GM12873 (cell line): ENCODE measurements at regions not wholly inside any gene's neighbourhood (a gene's known extent, or its start where the extent isn't known, plus 50 kb on each side); places are given as distances from the start of the nearest gene placed in this dataset.

Experiments used
- TF ChIP-seq, protein P1 (sequence below): IDR thresholded peaks from 2 replicates; pipeline ENCODE4 v1.5.1; 2012; ENCODE audit warnings: low read depth, mild to moderate bottlenecking, moderate library complexity, low read length, control low read depth; ENCODE audit not compliant: insufficient read depth; ENCODE audit errors: missing control alignments

- TF ChIP-seq, protein P1, sequence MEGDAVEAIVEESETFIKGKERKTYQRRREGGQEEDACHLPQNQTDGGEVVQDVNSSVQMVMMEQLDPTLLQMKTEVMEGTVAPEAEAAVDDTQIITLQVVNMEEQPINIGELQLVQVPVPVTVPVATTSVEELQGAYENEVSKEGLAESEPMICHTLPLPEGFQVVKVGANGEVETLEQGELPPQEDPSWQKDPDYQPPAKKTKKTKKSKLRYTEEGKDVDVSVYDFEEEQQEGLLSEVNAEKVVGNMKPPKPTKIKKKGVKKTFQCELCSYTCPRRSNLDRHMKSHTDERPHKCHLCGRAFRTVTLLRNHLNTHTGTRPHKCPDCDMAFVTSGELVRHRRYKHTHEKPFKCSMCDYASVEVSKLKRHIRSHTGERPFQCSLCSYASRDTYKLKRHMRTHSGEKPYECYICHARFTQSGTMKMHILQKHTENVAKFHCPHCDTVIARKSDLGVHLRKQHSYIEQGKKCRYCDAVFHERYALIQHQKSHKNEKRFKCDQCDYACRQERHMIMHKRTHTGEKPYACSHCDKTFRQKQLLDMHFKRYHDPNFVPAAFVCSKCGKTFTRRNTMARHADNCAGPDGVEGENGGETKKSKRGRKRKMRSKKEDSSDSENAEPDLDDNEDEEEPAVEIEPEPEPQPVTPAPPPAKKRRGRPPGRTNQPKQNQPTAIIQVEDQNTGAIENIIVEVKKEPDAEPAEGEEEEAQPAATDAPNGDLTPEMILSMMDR, result no peak
Observed at GRCh38 chr2:55993685-55994084, 70.1 kb upstream of the EFEMP1 start.

DNA sequence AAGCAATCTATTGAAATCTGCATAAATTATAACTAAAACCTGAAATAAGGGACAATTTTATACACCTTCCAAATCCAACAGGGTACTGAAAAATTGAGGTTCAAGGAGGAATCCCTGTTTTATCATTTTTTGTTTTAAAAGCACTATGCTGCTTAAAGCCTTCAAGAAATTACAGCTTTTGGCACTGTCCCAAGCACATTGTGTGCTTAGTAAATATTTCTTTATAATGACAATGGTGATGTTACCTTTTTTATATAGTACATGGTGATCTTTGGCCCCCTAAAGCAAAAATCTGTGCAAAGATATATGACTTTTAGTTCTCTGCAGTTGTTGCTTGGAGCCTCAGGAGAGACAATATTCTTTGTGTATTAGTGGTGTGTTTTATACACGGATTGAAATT lies 71.6 kb upstream of the EFEMP1 start:
- TF ChIP-seq, protein P1, result no peak

- TF ChIP-seq, protein P1, result no peak
Observed at GRCh38 chr2:55995902-55996301, 72.3 kb upstream of the EFEMP1 start.

GRCh38 chr2:55999231-55999630 lies 75.6 kb upstream of the EFEMP1 start:
- TF ChIP-seq, protein P1, result no peak

GRCh38 chr2:55999790-56000189 lies 76.2 kb upstream of the EFEMP1 start:
- TF ChIP-seq, protein P1, result no peak

- TF ChIP-seq, protein P1, result no peak
Observed at GRCh38 chr2:56001947-56002346, 78.4 kb upstream of the EFEMP1 start.

DNA sequence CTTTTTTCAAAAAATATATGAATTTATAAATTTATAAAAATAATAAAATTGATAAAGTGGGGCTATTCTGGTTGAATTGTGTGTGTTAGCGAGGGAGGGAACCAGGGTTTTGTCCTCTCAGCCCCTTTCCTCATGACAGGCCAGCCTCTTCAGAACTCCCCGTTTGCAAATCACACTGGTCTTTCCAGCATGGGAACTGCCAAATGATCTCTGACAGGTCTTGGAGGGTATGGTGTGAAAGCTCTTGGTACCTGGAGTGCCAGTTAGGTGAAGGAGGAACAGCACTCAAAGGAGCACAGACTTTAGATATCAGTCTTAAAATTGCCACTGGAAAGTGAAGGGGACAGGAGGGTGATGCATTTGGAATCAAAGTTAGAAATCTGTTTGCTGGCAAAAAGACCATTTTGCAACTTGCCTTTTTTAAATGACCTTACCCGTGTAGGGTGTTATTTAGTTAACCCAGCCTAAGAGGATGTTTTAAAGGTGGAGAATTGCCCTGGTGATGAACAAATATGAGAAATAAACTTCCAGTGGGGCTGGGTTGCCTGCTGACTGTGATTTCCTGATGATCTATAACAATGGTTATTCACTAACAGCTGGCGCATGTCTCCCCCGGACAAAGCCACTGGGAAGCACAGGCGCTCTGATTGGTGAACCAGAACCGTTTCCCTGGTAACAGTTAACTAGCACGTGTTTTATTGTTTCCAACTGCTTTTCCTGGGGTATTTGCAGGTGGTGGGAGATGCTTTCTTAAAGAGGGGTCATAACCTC lies 85.3 kb upstream of the EFEMP1 start:
- TF ChIP-seq, protein P1, result no peak
